Stimulated activated naive B cell treated with anti-CD40 and anti-IgM and Interleukin-4, amounts not matched to agents 10 μg/mL and 1 μg/mL and 100 μg/mL, for 72 hours (primary cell): ENCODE measurements at regions not wholly inside any gene's neighbourhood (a gene's known extent, or its start where the extent isn't known, plus 50 kb on each side); places are given as distances from the start of the nearest gene placed in this dataset.

Experiments used
- ATAC-seq, 2 donors: fragments of 150-1000 bp; cut with Tn5 transposase; replicated peaks; 2 replicates each; pipeline ENCODE4 v1.10.0; 2021; ENCODE audit warnings: moderate library complexity in 1 of 2
- DNase-seq: peaks from one replicate; pipeline ENCODE4 v3.0.0; 2021
- H3K27ac Mint-ChIP-seq: one replicate; pipeline ENCODE4 v1.8.0; 2022; ENCODE audit warnings: mild to moderate bottlenecking, mixed read lengths
- H3K27me3 Mint-ChIP-seq, 2 donors: one replicate each; pipeline ENCODE4 v1.8.0; 2022; ENCODE audit warnings: mixed read lengths in 2 of 2
- H3K36me3 Mint-ChIP-seq, 2 donors: one replicate each; pipeline ENCODE4 v1.8.0; 2022; ENCODE audit warnings: mixed read lengths in 2 of 2, mild to moderate bottlenecking in 1 of 2
- H3K4me1 Mint-ChIP-seq, 2 donors: one replicate each; pipeline ENCODE4 v1.8.0; 2022; ENCODE audit warnings: mixed read lengths in 2 of 2, mild to moderate bottlenecking in 1 of 2
- H3K4me3 Mint-ChIP-seq, 2 donors: one replicate each; pipeline ENCODE4 v1.8.0; 2022; ENCODE audit warnings: mild to moderate bottlenecking in 2 of 2, mixed read lengths in 2 of 2, moderate library complexity in 1 of 2
- H3K9me3 Mint-ChIP-seq, 2 donors: one replicate each; pipeline ENCODE4 v1.8.0; 2022; ENCODE audit warnings: mixed read lengths in 2 of 2, mild to moderate bottlenecking in 1 of 2

DNA sequence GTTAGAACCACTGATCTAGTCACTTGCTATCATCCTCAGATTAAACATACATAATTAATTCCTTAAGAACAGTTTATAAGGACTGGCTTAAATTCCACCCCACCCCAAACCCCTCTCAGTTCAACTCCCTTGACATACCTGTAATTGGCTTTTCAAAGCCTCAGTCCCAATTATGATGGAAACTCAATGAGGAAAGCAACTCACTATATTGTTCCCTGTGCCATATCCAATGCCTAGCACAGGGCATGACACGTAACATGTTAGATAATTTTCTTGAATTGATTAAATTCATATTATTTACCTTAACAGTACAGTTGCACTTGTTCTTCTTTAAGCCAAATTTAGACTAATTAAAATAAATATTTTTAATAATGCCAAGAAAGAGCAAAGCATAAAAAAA, 465.1 kb upstream of the CHAC2 start:
- H3K9me3 Mint-ChIP-seq, result peaks cover 0 to 4% of the 10 kb centered on the region in 2 donors
- DNase-seq (no peak), ATAC-seq (no peak)
- H3K27ac Mint-ChIP-seq, result no peak overlapping the region
- H3K4me1 Mint-ChIP-seq, result no peaks in the 10 kb centered on the region
- H3K4me3 Mint-ChIP-seq, result no peak overlapping the region
- H3K36me3 Mint-ChIP-seq, result no peaks in the 10 kb centered on the region
- no peaks in the 10 kb centered on the region for H3K27me3 Mint-ChIP-seq

DNA sequence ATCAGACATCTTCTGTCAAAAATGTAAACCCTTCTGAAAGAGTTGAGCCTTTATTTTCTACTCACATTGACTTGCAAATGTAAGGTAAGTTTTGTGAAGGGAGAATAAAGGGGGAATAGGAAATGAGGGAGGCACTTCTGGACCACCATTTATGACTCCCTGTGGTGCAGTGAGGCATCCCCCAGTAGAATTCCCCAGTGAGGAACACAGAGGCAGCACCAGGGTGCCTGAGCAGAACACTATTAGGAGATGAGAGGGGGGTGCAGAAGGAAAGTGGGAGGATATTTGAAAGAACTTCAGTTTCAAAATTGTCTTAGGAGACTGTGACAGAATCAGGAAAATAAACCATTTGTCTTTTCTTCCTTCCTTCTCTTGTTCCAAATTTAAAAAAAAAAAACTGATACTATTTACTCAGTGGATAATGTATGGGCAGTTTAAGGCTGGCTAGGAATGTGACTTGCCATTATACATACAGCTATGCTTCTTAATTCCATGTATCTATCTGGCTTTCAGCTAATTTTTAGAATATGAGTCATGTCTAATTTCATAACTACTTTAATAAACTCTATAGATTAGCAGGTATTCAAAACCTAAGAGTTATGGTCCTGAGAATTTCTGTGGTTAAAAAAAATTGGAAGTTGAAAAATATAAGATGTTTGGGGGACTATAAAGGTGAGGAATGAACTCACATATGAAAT, 478.1 kb upstream of the CHAC2 start:
- ATAC-seq (no peak), DNase-seq (no peak)
- H3K27me3 Mint-ChIP-seq, result no peaks in the 10 kb centered on the region
- H3K27ac Mint-ChIP-seq, result no peak overlapping the region
- H3K4me3 Mint-ChIP-seq, result no peak overlapping the region
- H3K36me3 Mint-ChIP-seq, result no peaks in the 10 kb centered on the region
- peaks cover 0 to 1% of the 10 kb centered on the region in 2 donors for H3K9me3 Mint-ChIP-seq
- H3K4me1 Mint-ChIP-seq, result no peaks in the 10 kb centered on the region

DNA sequence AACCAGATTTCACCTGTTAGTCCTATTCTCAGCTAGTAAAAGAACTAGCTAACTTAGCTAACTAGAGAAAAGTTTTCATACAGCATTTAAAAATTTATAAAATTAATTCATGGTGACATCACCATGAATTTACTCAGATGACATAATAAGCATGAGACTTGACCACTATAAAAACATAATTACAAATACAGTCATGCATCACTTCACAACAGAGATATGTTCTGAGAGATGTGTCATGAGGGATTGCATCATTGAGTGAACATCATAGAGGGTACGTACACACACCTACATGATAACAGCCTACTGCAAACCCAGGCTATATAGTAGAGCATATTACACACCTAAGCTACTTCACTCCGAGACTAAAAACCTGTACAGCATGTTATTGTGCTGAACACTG, 481.3 kb upstream of the CHAC2 start:
- H3K4me3 Mint-ChIP-seq, result no peak overlapping the region
- no peak for ATAC-seq
- no peaks in the 10 kb centered on the region for H3K27me3 Mint-ChIP-seq
- H3K4me1 Mint-ChIP-seq, result no peaks in the 10 kb centered on the region
- H3K27ac Mint-ChIP-seq, result no peak overlapping the region
- no peaks in the 10 kb centered on the region for H3K9me3 Mint-ChIP-seq
- H3K36me3 Mint-ChIP-seq, result no peaks in the 10 kb centered on the region
- DNase-seq, result no peak

DNA sequence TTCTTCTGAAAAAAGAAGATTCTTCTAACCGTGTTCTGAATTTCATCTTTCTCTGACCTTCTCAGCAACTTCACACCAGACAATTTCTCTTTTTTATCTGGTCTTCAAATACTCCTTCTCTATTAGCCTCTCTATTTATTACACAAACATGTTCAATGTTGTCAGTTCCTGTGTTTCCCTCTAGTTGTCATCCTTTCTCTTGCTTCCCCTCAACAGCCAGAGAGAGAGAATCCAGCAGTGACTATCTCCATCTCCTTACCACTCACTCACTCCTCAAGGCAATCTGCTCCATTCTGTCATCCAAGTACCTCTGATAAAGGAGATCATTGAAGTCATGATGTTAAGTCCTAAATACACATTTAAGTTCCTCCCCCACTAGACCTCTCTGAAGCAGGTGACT, 491.9 kb upstream of the CHAC2 start:
- ATAC-seq (no peak), DNase-seq (no peak)
- no peaks in the 10 kb centered on the region for H3K4me1 Mint-ChIP-seq
- no peak overlapping the region for H3K27ac Mint-ChIP-seq
- H3K27me3 Mint-ChIP-seq, result no peaks in the 10 kb centered on the region
- no peak overlapping the region for H3K4me3 Mint-ChIP-seq
- H3K9me3 Mint-ChIP-seq, result peaks cover 0 to 4% of the 10 kb centered on the region in 2 donors
- no peaks in the 10 kb centered on the region for H3K36me3 Mint-ChIP-seq

DNA sequence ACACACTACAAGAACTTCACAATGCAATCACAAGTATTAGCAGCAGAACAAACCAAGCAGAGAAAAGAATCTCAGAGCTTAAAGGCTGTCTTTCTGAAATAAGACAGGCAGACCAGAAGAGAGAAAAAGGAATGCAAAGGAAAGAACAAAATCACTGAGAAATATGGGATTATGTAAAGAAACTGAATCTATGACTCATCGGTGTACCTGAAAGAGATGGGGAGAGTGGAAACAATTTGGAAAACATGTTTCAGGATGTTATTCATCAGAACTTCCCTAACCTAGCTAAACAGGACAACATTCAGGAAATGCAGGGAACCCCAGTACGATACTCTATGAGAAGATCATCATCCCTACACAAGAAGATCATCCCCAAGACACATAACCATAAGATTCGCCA, 499.0 kb upstream of the CHAC2 start:
- DNase-seq, result no peak
- H3K4me3 Mint-ChIP-seq, result no peak overlapping the region
- H3K27me3 Mint-ChIP-seq, result no peaks in the 10 kb centered on the region
- H3K9me3 Mint-ChIP-seq, result peaks cover 0 to 4% of the 10 kb centered on the region in 2 donors
- no peak overlapping the region for H3K27ac Mint-ChIP-seq
- ATAC-seq, result no peak
- no peaks in the 10 kb centered on the region for H3K4me1 Mint-ChIP-seq
- no peaks in the 10 kb centered on the region for H3K36me3 Mint-ChIP-seq

DNA sequence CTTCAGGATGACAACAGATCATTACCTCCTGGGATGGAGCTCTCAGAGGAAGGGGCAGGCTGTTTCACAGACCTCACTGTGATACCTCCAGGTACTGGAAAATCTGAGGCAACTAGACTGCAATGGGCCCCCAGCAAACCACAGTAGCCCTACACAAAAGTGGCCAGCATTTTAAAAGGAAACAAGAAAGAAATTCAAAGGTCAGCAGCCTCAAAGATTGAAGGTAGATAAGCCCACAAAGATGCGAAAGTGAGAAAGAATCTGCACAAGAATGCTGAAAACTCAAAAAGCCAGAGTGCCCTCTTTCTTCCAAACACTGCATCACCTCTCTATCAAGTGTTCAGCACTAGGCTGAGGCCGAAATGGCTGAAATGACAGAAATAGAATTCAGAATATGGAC, 499.5 kb upstream of the CHAC2 start:
- no peak overlapping the region for H3K4me3 Mint-ChIP-seq
- DNase-seq (no peak), ATAC-seq (no peak)
- H3K27me3 Mint-ChIP-seq, result no peaks in the 10 kb centered on the region
- H3K27ac Mint-ChIP-seq, result no peak overlapping the region
- no peaks in the 10 kb centered on the region for H3K4me1 Mint-ChIP-seq
- no peaks in the 10 kb centered on the region for H3K36me3 Mint-ChIP-seq
- peaks cover 0 to 2% of the 10 kb centered on the region in 2 donors for H3K9me3 Mint-ChIP-seq

DNA sequence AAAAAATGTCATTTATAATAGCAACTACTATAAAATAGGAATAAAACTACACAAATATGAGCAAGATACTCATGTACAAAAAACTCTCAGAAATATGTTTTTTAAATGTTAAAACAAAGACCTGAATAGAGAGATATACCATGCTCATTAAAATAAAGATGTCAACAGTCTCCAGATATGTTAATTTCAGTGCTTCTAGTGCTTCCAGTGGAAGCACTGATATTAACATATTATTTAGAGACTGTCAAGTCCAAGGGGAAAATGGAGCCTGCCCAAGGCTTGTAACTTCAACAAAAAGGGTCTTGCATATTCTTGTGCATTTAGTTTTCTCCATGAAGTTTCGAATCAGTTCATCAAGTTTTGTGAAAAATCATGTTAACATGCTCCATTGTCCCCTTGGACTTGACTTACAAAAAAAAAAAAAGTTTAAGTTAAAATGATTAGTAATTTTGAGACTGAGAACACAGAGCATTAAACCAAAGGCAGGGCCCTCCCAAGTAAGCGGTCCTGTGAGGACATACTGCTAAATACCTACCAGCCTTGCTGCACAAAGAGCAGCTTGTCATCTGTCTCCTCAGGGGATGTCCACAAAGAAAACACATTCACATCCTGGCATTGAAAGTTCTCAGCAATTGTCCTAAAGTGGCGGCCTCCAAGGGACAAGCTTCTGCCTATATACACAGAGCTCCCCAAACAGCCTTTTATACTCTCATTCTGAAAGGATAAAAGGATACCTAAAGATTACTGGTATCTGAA, 501.9 kb upstream of the CHAC2 start:
- Mint-ChIP-seq H3K9me3 (peaks cover 0 to under 1% of the 10 kb centered on the region in 2 donors), H3K27me3 (no peaks in the 10 kb centered on the region), H3K4me1 (no peaks in the 10 kb centered on the region), H3K4me3 (no peak overlapping the region), H3K27ac (no peak overlapping the region), H3K36me3 (no peaks in the 10 kb centered on the region)
- no peak for DNase-seq
- no peak for ATAC-seq

DNA sequence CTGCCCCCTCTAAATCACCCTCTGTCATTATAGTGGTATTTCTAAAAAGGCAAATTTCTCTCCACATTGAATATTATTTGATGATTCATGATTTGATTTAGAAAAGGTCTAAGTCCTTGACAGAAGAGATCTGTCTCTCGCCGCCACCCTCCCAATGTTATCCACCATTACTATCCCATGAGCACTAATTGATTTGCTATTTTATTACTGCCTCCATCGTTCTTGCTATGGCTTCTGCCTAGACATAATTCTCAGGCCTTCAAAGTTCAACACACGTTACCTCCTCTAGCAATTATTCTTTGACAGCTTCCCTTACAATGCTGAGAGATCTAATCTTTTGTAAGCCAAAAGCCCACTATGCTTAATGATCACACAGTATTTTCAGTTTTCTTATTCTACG, 507.0 kb upstream of the CHAC2 start:
- ATAC-seq (no peak), DNase-seq (no peak)
- Mint-ChIP-seq H3K36me3 (peaks cover 0 to 2% of the 10 kb centered on the region in 2 donors), H3K4me1 (no peaks in the 10 kb centered on the region), H3K9me3 (peaks cover 5 to 12% of the 10 kb centered on the region in 2 donors), H3K4me3 (no peak overlapping the region), H3K27me3 (no peaks in the 10 kb centered on the region), H3K27ac (no peak overlapping the region)

DNA sequence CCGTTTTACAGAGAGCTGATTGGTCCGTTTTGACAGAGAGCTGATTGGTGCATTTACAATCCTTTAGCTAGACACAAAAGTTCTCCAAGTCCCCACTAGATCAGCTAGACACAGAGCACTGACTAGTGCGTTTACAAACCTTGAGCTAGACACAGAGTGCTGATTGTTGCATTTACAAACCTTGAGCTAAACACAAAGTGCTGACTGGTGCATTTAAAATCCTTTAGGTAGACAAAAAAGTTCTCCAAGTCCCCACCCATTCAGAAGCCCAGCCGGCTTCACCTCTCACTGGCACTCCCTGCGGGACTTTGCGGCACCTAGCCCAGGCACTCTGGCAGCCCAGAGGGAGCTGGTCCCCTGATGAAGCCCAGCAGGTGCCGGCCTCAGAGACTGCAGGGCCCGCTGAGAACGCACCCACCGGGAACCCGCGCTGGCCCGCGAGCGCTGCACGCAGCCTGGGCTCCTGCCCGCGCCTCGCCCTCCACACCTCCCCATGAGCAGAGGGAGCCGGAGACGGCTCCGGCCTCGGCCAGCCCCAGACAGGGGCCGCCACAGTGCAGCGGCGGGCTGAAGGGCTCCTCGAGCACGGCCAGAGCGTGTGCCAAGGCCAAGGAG, 508.1 kb upstream of the CHAC2 start:
- Mint-ChIP-seq H3K4me1 (no peaks in the 10 kb centered on the region), H3K9me3 (peaks cover 5 to 12% of the 10 kb centered on the region in 2 donors), H3K27ac (no peak overlapping the region), H3K36me3 (peaks cover 0 to 2% of the 10 kb centered on the region in 2 donors), H3K4me3 (no peak overlapping the region), H3K27me3 (no peaks in the 10 kb centered on the region)
- no peak for DNase-seq
- no peak for ATAC-seq

DNA sequence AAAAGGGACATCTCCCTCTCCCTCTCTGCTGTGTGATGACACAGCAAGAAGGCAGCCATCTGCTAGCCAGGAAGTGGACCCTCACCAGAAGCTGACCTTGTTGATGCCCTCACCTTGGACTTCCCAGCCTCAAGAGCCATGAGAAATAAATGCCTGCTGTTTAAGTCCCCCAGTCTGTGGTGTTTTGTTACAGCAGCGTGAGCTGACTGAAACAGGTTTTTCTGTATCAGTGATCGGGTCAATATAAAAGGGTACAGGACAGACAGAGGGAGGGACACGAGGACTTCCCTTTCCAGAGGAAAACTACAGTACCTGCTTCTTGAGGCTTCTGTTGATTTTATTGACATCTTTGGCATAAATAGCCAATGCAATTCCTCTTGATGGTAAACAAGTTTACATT, 510.3 kb upstream of the CHAC2 start:
- Mint-ChIP-seq H3K27me3 (no peaks in the 10 kb centered on the region), H3K36me3 (peaks cover 0 to 2% of the 10 kb centered on the region in 2 donors), H3K9me3 (peaks cover 5 to 12% of the 10 kb centered on the region in 2 donors), H3K27ac (no peak overlapping the region), H3K4me3 (no peak overlapping the region), H3K4me1 (no peaks in the 10 kb centered on the region)
- ATAC-seq (no peak), DNase-seq (no peak)

DNA sequence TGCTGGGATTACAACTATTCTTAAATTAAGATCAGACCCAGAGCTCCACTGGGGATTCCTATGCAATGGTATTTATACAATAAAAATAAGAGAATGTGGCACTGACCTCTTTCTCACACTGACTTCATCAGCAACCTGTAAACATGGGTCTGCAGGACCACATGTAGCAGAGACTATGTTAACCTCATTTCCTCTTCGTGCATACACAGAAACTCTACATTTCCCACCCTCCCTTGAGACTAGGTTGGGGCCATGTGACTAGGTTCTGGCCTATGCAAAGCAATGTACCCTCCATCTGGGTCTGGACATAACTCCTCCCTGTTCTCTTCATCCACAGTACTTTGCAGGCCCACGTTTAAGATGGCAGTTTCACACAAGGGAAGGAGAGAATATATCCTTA, 514.4 kb upstream of the CHAC2 start:
- Mint-ChIP-seq H3K9me3 (peaks cover 4 to 6% of the 10 kb centered on the region in 2 donors), H3K36me3 (peaks cover 0 to under 1% of the 10 kb centered on the region in 2 donors), H3K27ac (no peak overlapping the region), H3K4me3 (no peak overlapping the region), H3K4me1 (no peaks in the 10 kb centered on the region), H3K27me3 (no peaks in the 10 kb centered on the region)
- no peak for ATAC-seq
- DNase-seq, result no peak

DNA sequence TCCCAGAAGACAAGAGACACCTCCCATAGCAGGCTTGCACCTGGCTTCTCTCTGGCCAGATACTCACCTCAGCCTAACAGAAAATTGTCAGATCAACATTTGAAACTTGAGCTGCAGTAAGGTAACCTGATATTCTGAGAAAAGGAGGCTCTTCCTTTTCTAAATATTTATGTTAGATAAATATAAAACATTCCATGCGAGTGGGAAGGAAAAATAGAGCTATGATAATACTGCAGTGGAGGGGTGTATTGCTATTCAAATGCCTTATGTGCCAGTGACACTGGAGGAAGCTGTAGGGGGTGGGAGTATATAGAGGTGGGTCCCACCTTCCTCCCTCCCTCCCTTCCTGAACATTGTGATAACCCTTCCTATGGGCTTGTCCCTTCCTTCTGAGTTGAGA, 515.5 kb upstream of the CHAC2 start:
- ATAC-seq (no peak), DNase-seq (no peak)
- Mint-ChIP-seq H3K4me3 (no peak overlapping the region), H3K27me3 (no peaks in the 10 kb centered on the region), H3K27ac (no peak overlapping the region), H3K4me1 (no peaks in the 10 kb centered on the region), H3K36me3 (no peaks in the 10 kb centered on the region), H3K9me3 (no peaks in the 10 kb centered on the region)

DNA sequence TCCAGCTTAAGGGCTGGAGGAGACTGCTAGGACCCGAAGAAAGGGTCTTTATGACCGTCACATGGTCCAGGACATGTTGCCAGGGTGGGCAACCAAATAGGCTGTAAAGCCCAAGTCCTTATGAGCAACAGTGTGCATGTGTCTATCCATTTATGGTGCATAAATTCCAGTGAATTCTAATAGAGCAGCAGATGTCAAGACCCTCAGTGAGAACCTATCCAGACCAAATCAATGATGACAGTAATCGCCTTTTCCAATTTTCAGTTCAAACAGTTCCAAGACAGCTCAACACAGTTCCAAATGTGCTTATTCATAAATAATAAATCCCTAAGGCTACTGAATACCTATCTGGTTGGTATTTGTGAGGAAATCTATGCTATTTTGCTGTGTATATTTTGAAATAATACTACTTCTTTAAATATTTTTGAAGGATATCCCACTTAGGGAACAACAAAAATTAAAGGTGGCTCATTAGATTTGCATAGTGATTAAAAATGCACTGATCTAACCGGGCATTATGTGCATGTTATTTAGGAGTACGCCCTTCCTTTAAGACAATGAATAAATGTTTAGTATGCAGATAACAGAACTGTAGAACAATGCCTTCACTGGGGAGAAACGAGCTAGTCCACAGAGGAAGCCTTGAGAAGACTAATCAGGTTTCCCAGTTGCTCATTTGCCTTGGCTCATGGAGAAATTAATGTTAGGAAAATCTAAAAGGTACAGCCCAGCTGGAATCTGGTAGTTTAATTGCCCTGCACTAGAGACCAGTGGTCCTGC, 519.5 kb upstream of the CHAC2 start:
- H3K4me1 Mint-ChIP-seq, result no peaks in the 10 kb centered on the region
- DNase-seq (no peak), ATAC-seq (no peak)
- H3K36me3 Mint-ChIP-seq, result no peaks in the 10 kb centered on the region
- H3K4me3 Mint-ChIP-seq, result no peak overlapping the region
- H3K9me3 Mint-ChIP-seq, result no peaks in the 10 kb centered on the region
- no peak overlapping the region for H3K27ac Mint-ChIP-seq
- H3K27me3 Mint-ChIP-seq, result no peaks in the 10 kb centered on the region

DNA sequence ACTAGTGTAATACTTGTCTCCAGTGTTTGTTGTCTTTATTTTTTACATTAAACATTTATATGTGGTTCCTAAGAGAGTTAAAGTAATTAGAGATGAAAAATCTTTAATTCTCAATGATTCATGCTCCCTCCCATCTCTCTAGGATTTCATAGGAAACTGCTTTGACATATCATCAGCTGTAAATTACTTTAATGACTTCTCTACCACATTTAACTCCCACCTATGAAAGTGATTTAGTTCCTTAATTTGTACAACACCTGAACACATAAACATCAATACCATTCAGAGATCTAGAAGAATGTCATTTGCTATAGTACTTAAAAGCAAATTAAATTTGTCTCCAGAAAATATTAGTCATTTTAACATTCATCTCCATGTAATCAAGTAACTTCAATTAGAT, 524.2 kb upstream of the CHAC2 start:
- H3K36me3 Mint-ChIP-seq, result no peaks in the 10 kb centered on the region
- no peaks in the 10 kb centered on the region for H3K4me1 Mint-ChIP-seq
- H3K27me3 Mint-ChIP-seq, result no peaks in the 10 kb centered on the region
- no peak overlapping the region for H3K4me3 Mint-ChIP-seq
- ATAC-seq, result no peak
- no peak overlapping the region for H3K27ac Mint-ChIP-seq
- DNase-seq, result no peak
- H3K9me3 Mint-ChIP-seq, result peaks cover 0 to 1% of the 10 kb centered on the region in 2 donors
